ENCODE measurements at regions not wholly inside any gene's neighbourhood (a gene's known extent, or its start where the extent isn't known, plus 50 kb on each side); places are given as distances from the start of the nearest gene placed in this dataset.

DNA sequence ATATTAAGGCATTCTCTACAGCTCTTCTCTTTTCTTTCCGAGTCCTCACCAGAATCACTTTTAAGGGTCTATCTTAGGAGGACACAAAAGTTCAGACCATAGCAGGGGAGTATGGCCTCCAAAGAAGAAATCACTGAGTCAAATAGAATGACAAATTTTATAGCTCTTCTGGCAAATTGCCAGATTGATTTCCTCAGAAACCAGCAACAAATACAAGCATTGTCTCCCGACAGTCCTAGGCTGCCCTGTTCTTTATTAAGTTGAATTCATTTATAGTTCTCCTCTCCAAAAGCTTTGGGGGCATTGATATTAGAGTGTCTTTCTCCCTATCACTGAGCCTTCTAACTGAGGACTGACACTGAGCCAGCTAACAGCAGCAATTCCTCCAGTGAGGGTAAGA lies 156.4 kb upstream of the FRMD6 start:
- H3K9me3 ChIP-seq (ENCODE audit: control insufficient read depth in 2 of 3, insufficient read depth in 1 of 3, low read length in 3 of 3) = no peaks in the 10 kb centered on the region
- H3K27me3 ChIP-seq (ENCODE audit: control insufficient read depth, insufficient read depth, low read length) = no peaks in the 10 kb centered on the region
- H3K4me3 ChIP-seq (ENCODE audit: low read length in 3 of 3) = no peak overlapping the region
- no peak overlapping the region for H3K27ac ChIP-seq (ENCODE audit: low read depth in 2 of 2, low read length in 2 of 2)
- intact Hi-C loops (cut with DNase I) = no loop called here
- no peaks in the 10 kb centered on the region for H3K36me3 ChIP-seq (ENCODE audit: control insufficient read depth in 2 of 3, insufficient read depth in 3 of 3, low read length in 3 of 3)
- no peak overlapping the region for H3K9ac ChIP-seq (ENCODE audit: low read length in 3 of 3)
- FAIRE-seq (no peak), DNase-seq (no peak)
- TF ChIP-seq, protein P1, sequence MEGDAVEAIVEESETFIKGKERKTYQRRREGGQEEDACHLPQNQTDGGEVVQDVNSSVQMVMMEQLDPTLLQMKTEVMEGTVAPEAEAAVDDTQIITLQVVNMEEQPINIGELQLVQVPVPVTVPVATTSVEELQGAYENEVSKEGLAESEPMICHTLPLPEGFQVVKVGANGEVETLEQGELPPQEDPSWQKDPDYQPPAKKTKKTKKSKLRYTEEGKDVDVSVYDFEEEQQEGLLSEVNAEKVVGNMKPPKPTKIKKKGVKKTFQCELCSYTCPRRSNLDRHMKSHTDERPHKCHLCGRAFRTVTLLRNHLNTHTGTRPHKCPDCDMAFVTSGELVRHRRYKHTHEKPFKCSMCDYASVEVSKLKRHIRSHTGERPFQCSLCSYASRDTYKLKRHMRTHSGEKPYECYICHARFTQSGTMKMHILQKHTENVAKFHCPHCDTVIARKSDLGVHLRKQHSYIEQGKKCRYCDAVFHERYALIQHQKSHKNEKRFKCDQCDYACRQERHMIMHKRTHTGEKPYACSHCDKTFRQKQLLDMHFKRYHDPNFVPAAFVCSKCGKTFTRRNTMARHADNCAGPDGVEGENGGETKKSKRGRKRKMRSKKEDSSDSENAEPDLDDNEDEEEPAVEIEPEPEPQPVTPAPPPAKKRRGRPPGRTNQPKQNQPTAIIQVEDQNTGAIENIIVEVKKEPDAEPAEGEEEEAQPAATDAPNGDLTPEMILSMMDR (IDR thresholded peaks at IDR 0.05; ENCODE audit: borderline replicate concordance, extremely low read depth, insufficient read depth) = no peak
- no peaks in the 10 kb centered on the region for H3K4me1 ChIP-seq (ENCODE audit: control insufficient read depth in 2 of 3, insufficient read depth in 2 of 3, low read depth in 1 of 3, low read length in 3 of 3)

DNA sequence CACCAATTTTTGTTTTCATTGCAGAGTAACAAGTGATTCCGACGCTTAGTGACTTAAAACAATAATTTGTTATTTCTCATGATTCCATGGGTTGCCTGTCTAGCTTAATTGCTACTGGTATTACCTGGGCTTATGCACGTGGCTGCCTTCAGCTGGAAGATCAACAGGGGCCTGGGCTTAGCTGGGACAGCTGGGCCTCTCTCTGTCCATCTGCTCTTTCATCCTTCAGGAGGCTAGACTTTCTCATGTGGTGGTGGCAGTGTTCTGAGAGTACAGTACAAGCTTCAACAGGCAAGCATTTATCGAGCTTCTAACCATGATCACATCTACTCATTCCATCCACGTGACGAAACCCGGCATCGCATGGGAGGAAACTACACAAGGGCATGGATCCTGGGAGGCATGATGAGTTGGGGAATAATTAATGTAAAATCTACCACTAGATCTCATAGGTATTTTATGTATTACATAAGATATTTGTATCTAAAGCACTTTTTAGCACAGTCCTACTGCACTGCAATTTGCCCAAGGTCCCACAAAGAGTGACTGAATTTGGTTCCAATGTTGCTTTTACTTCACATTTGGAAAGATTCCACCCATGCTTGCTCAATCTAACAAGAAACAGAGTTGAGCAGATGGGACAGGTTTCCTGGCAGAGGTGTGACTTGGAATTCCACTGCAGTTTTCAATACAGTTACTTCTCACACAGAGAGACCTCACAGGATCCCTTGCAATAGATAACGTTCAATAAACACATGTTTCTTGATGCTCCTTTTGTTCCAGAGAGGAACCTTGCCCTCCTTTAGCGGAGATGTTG lies 153.1 kb upstream of the FRMD6 start:
- FAIRE-seq (no peak), DNase-seq (no peak)
- intact Hi-C loops (cut with DNase I) = no loop called here
- Histone ChIP-seq H3K9ac (ENCODE audit: low read length in 3 of 3) (no peak overlapping the region), H3K27ac (ENCODE audit: low read depth in 2 of 2, low read length in 2 of 2) (no peak overlapping the region), H3K27me3 (ENCODE audit: control insufficient read depth, insufficient read depth, low read length) (no peaks in the 10 kb centered on the region), H3K9me3 (ENCODE audit: control insufficient read depth in 2 of 3, insufficient read depth in 1 of 3, low read length in 3 of 3) (no peaks in the 10 kb centered on the region), H3K4me3 (ENCODE audit: low read length in 3 of 3) (no peak overlapping the region), H3K4me1 (ENCODE audit: control insufficient read depth in 2 of 3, insufficient read depth in 2 of 3, low read depth in 1 of 3, low read length in 3 of 3) (no peaks in the 10 kb centered on the region), H3K36me3 (ENCODE audit: control insufficient read depth in 2 of 3, insufficient read depth in 3 of 3, low read length in 3 of 3) (no peaks in the 10 kb centered on the region)
- TF ChIP-seq, protein P1 (IDR thresholded peaks at IDR 0.05; ENCODE audit: borderline replicate concordance, extremely low read depth, insufficient read depth) = no peak

GRCh38 chr14:51500776-51501175 lies 150.9 kb upstream of the FRMD6 start:
- TF ChIP-seq, protein P1 (IDR thresholded peaks at IDR 0.05; ENCODE audit: borderline replicate concordance, extremely low read depth, insufficient read depth) = no peak
- DNase-seq = no peak
- intact Hi-C loops (cut with DNase I) = no loop called here
- H3K9ac ChIP-seq (ENCODE audit: low read length in 3 of 3) = no peak overlapping the region
- no peaks in the 10 kb centered on the region for H3K4me1 ChIP-seq (ENCODE audit: control insufficient read depth in 2 of 3, insufficient read depth in 2 of 3, low read depth in 1 of 3, low read length in 3 of 3)
- H3K36me3 ChIP-seq (ENCODE audit: control insufficient read depth in 2 of 3, insufficient read depth in 3 of 3, low read length in 3 of 3) = no peaks in the 10 kb centered on the region
- H3K4me3 ChIP-seq (ENCODE audit: low read length in 3 of 3) = no peak overlapping the region
- no peaks in the 10 kb centered on the region for H3K27me3 ChIP-seq (ENCODE audit: control insufficient read depth, insufficient read depth, low read length)
- FAIRE-seq = no peak
- H3K9me3 ChIP-seq (ENCODE audit: control insufficient read depth in 2 of 3, insufficient read depth in 1 of 3, low read length in 3 of 3) = no peaks in the 10 kb centered on the region
- H3K27ac ChIP-seq (ENCODE audit: low read depth in 2 of 2, low read length in 2 of 2) = no peak overlapping the region

Measured in kidney (tissue), 13 donors.